A673 (cell line): ENCODE measurements at regions not wholly inside any gene's neighbourhood (a gene's known extent, or its start where the extent isn't known, plus 50 kb on each side); places are given as distances from the start of the nearest gene placed in this dataset.

ENCODE experiments used
- BruUV-seq: library from RNA; stranded (reverse); fragments of 400-500 nt; replicated peaks from 2 replicates; lab custom pipeline; 2021; lab: Mats Ljungman, UMichigan
- CTCF ChIA-PET: fragments of 300-600 bp; sonication (Branson Sonifier 250); formaldehyde crosslinking; loops from one replicate; lab custom pipeline; 2022; ENCODE audit warnings: antibody characterized with exemption; lab: Charles Lee
- POLR2A ChIA-PET: fragments of 300-600 bp; sonication (Branson Sonifier 250); formaldehyde crosslinking; loops from one replicate; lab custom pipeline; 2022; ENCODE audit warnings: antibody characterized with exemption; ENCODE audit not compliant: low non-redundant PET; lab: Charles Lee
- DNase-seq: peaks from one replicate; pipeline ENCODE4 v3.0.0-alpha.2; 2015; ENCODE audit warnings: low spot score
- H3K27ac ChIP-seq: fragments of 200-600 bp; sonication (generic); 2 replicates; pipeline ENCODE4 v1.5.1; 2016; ENCODE audit warnings: mixed run types, low read depth, mild to moderate bottlenecking, mixed read lengths, antibody characterized with exemption, low read length; ENCODE audit not compliant: poor library complexity, severe bottlenecking
- H3K27me3 ChIP-seq: fragments of 200-600 bp; sonication (generic); replicated peaks from 2 replicates; pipeline ENCODE4 v1.6.1; 2017; ENCODE audit warnings: mixed run types, low read depth, mild to moderate bottlenecking, mixed read lengths, antibody characterized with exemption, low read length; ENCODE audit not compliant: insufficient read depth, poor library complexity
- H3K36me3 ChIP-seq: fragments of 200-600 bp; sonication (generic); 2 replicates; pipeline ENCODE4 v1.6.1; 2016; ENCODE audit warnings: mixed run types, mild to moderate bottlenecking, mixed read lengths, antibody characterized with exemption, low read length; ENCODE audit not compliant: insufficient read depth, poor library complexity, severe bottlenecking
- H3K4me1 ChIP-seq: fragments of 200-600 bp; sonication (generic); 2 replicates; pipeline ENCODE4 v1.6.1; 2017; ENCODE audit warnings: mixed run types, mild to moderate bottlenecking, mixed read lengths, antibody characterized with exemption, low read length; ENCODE audit not compliant: insufficient read depth, poor library complexity, severe bottlenecking
- H3K4me3 ChIP-seq: fragments of 200-600 bp; sonication (generic); 2 replicates; pipeline ENCODE4 v1.5.1; 2016; ENCODE audit warnings: low read depth, mixed run types, mild to moderate bottlenecking, mixed read lengths, low read length; ENCODE audit not compliant: poor library complexity, severe bottlenecking
- H3K9me3 ChIP-seq: fragments of 200-600 bp; sonication (generic); 2 replicates; pipeline ENCODE4 v1.6.1; 2016; ENCODE audit warnings: mixed run types, low read depth, mild to moderate bottlenecking, mixed read lengths, antibody characterized with exemption, low read length; ENCODE audit not compliant: poor library complexity, severe bottlenecking
- EZH2 ChIP-seq: fragments of 200-600 bp; sonication (generic); IDR thresholded peaks from 2 replicates; pipeline ENCODE4 v1.6.1; 2017; ENCODE audit warnings: borderline replicate concordance, low read depth, mild to moderate bottlenecking, mixed read lengths, antibody characterized with exemption, low read length; ENCODE audit not compliant: poor library complexity, severe bottlenecking
- intact Hi-C: fragments of 100-400 bp; cut with micrococcal nuclease; formaldehyde crosslinking; loops from one replicate; pipeline ENCODE4 v1.10.0; 2022; ENCODE audit not compliant: unreplicated experiment
- TF ChIP-seq, protein P1 (sequence below): fragments of 300-800, 200-600 bp; sonication (generic); conservative IDR thresholded peaks from 2 replicates; pipeline ENCODE4 v1.5.1; 2017; ENCODE audit warnings: low read depth, mild to moderate bottlenecking, antibody characterized with exemption, low read length, moderate library complexity, mixed read lengths

GRCh38 chr16:52705122-52705521 is 158.2 kb upstream of the TOX3 start:
- Histone ChIP-seq H3K4me3 (no peak overlapping the region), H3K4me1 (peaks cover 15% of the 10 kb centered on the region), H3K9me3 (no peaks in the 10 kb centered on the region), H3K36me3 (no peaks in the 10 kb centered on the region), H3K27ac (peak overlapping the region; percentile 66), H3K27me3 (peaks cover 6% of the 10 kb centered on the region)
- DNase-seq, result peak; percentile 74
- CTCF ChIA-PET, result no interaction called here
- POLR2A ChIA-PET, result interaction anchor here (0.7 kb wide), 1 partner anchor 282 kb away, joined by 3 read pairs; no protein-coding TSS in a partner anchor
- TF ChIP-seq, protein P1, sequence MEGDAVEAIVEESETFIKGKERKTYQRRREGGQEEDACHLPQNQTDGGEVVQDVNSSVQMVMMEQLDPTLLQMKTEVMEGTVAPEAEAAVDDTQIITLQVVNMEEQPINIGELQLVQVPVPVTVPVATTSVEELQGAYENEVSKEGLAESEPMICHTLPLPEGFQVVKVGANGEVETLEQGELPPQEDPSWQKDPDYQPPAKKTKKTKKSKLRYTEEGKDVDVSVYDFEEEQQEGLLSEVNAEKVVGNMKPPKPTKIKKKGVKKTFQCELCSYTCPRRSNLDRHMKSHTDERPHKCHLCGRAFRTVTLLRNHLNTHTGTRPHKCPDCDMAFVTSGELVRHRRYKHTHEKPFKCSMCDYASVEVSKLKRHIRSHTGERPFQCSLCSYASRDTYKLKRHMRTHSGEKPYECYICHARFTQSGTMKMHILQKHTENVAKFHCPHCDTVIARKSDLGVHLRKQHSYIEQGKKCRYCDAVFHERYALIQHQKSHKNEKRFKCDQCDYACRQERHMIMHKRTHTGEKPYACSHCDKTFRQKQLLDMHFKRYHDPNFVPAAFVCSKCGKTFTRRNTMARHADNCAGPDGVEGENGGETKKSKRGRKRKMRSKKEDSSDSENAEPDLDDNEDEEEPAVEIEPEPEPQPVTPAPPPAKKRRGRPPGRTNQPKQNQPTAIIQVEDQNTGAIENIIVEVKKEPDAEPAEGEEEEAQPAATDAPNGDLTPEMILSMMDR, result no peak
- no peak for TF ChIP-seq EZH2
- intact Hi-C loops, result no loop called here
- BruUV-seq, result no TSS peak

- Histone ChIP-seq H3K27me3 (no peaks in the 10 kb centered on the region), H3K4me1 (peaks cover 5% of the 10 kb centered on the region), H3K4me3 (no peak overlapping the region), H3K9me3 (no peaks in the 10 kb centered on the region), H3K36me3 (no peaks in the 10 kb centered on the region), H3K27ac (no peak overlapping the region)
- no peak for DNase-seq
- POLR2A ChIA-PET, result interaction anchor here (0.6 kb wide), 1 partner anchor 16 kb away, joined by 3 read pairs; no protein-coding TSS in a partner anchor
- CTCF ChIA-PET, result no interaction called here
- TF ChIP-seq, protein P1, result no peak
- no peak for TF ChIP-seq EZH2
- intact Hi-C loops, result no loop called here
- BruUV-seq, result no TSS peak
These were observed 151.0 kb upstream of the TOX3 start for GRCh38 chr16:52697971-52698370.

DNA sequence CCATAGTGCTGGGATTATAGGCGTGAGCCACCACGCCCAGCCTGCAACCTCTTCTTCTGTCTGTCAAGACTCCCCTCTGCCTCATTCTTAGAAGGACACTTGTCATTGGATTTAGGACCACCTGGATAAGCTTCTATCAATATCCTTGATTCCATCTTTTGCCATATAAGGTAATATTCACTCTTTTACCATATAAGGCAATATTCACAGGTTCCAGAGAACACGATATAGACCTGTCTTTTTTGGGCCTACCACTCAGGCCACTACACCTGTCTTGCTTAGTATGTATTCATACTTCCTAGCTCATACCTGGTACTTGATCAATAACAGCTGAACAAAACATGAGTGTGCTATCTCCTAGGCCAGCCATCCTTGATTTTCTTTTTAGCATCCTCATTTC is 149.2 kb upstream of the TOX3 start:
- DNase-seq, result no peak
- Histone ChIP-seq H3K27me3 (no peaks in the 10 kb centered on the region), H3K4me1 (peaks cover 5% of the 10 kb centered on the region), H3K4me3 (no peak overlapping the region), H3K9me3 (peaks cover 7% of the 10 kb centered on the region), H3K36me3 (no peaks in the 10 kb centered on the region), H3K27ac (no peak overlapping the region)
- intact Hi-C loops, result no loop called here
- BruUV-seq, result no TSS peak
- ChIA-PET POLR2A (no interaction called here), CTCF (no interaction called here)
- TF ChIP-seq, protein P1, result no peak
- TF ChIP-seq EZH2, result no peak
